ENCODE measurements at regions not wholly inside any gene's neighbourhood (a gene's known extent, or its start where the extent isn't known, plus 50 kb on each side); places are given as distances from the start of the nearest gene placed in this dataset.
"Not testable (repeated sequence)": the region's sequence is repeated elsewhere in the genome, so short reads cannot be mapped to it uniquely, and the experiment has no call there.

GRCh38 chr4:25981749-25982148 lies 67.7 kb downstream of the SMIM20 start:
- DNase-seq: no peak

GRCh38 chr4:25982962-25983361 lies 68.9 kb downstream of the SMIM20 start:
- no peak for DNase-seq

GRCh38 chr4:25984266-25984665 lies 70.2 kb downstream of the SMIM20 start:
- DNase-seq: no peak

GRCh38 chr4:25984796-25985195 lies 70.8 kb downstream of the SMIM20 start:
- DNase-seq: no peak

- no peak for DNase-seq
These were observed 72.8 kb downstream of the SMIM20 start for GRCh38 chr4:25986807-25987206.

GRCh38 chr4:25991340-25991739 lies 77.3 kb downstream of the SMIM20 start:
- no peak for DNase-seq

GRCh38 chr4:25993395-25994185 lies 79.6 kb downstream of the SMIM20 start:
- DNase-seq: no peak

- DNase-seq: not testable (repeated sequence)
These were observed 80.6 kb downstream of the SMIM20 start for GRCh38 chr4:25994577-25994976.

- no peak for DNase-seq
These were observed 86.4 kb downstream of the SMIM20 start for GRCh38 chr4:26000274-26000950.

GRCh38 chr4:26001413-26001812 lies 87.4 kb downstream of the SMIM20 start:
- DNase-seq: no peak

GRCh38 chr4:26001816-26002215 lies 87.8 kb downstream of the SMIM20 start:
- DNase-seq: no peak

GRCh38 chr4:26003056-26003455 lies 89.0 kb downstream of the SMIM20 start:
- no peak for DNase-seq

GRCh38 chr4:26004290-26004689 lies 90.3 kb downstream of the SMIM20 start:
- DNase-seq: no peak

- DNase-seq: no peak
These were observed 91.7 kb downstream of the SMIM20 start for GRCh38 chr4:26005764-26006163.

GRCh38 chr4:26008737-26009136 lies 94.7 kb downstream of the SMIM20 start:
- no peak for DNase-seq

GRCh38 chr4:26009502-26009901 lies 95.5 kb downstream of the SMIM20 start:
- no peak for DNase-seq

- no peak for DNase-seq
These were observed 96.3 kb downstream of the SMIM20 start for GRCh38 chr4:26010304-26010703.

GRCh38 chr4:26013629-26014028 lies 99.6 kb downstream of the SMIM20 start:
- no peak for DNase-seq

GRCh38 chr4:26015133-26015651 lies 101.2 kb downstream of the SMIM20 start:
- no peak for DNase-seq

- DNase-seq: no peak
These were observed 101.9 kb downstream of the SMIM20 start for GRCh38 chr4:26015906-26016305.

- no peak for DNase-seq
These were observed 103.5 kb downstream of the SMIM20 start for GRCh38 chr4:26017531-26017930.

GRCh38 chr4:26017961-26018700 lies 104.1 kb downstream of the SMIM20 start:
- DNase-seq: not testable (repeated sequence)

- DNase-seq: no peak
These were observed 106.2 kb downstream of the SMIM20 start for GRCh38 chr4:26020083-26020668.
